GM23248 (cell line): ENCODE measurements at regions not wholly inside any gene's neighbourhood (a gene's known extent, or its start where the extent isn't known, plus 50 kb on each side); places are given as distances from the start of the nearest gene placed in this dataset.
A peak's percentile ranks its signal among the peaks of the same experiment; 100 is the strongest.
"Not testable (repeated sequence)": the region's sequence is repeated elsewhere in the genome, so short reads cannot be mapped to it uniquely, and the experiment has no call there.

Source experiments
- DNase-seq: peaks from one replicate; pipeline ENCODE4 v3.0.0-alpha.2; 2015
- H2AFZ ChIP-seq: fragments of 200-600 bp; sonication (generic); 2 replicates; pipeline ENCODE4 v1.6.1; 2016; ENCODE audit warnings: antibody characterized with exemption
- H3F3A ChIP-seq: fragments of 200-600 bp; sonication (generic); 2 replicates; pipeline ENCODE4 v1.6.1; 2016; ENCODE audit warnings: mild to moderate bottlenecking, antibody characterized with exemption, mixed run types; ENCODE audit not compliant: insufficient read depth
- H3K27ac ChIP-seq: fragments of 200-600 bp; sonication (generic); 2 replicates; pipeline ENCODE4 v1.5.1; 2016; ENCODE audit warnings: mild to moderate bottlenecking
- H3K27me3 ChIP-seq: fragments of 200-600 bp; sonication (generic); replicated peaks from 2 replicates; pipeline ENCODE4 v1.6.1; 2016; ENCODE audit warnings: mild to moderate bottlenecking; ENCODE audit not compliant: insufficient read depth
- H3K36me3 ChIP-seq: fragments of 200-600 bp; sonication (generic); 2 replicates; pipeline ENCODE4 v1.6.1; 2016; ENCODE audit warnings: low read depth, mild to moderate bottlenecking
- H3K4me1 ChIP-seq: fragments of 200-600 bp; sonication (generic); 2 replicates; pipeline ENCODE4 v1.6.1; 2016; ENCODE audit warnings: mild to moderate bottlenecking; ENCODE audit not compliant: insufficient read depth
- H3K4me2 ChIP-seq: fragments of 200-600 bp; sonication (generic); one replicate; pipeline ENCODE4 v1.6.1; 2016; ENCODE audit warnings: mild to moderate bottlenecking; ENCODE audit not compliant: unreplicated experiment
- H3K4me3 ChIP-seq: fragments of 200-600 bp; sonication (generic); 2 replicates; pipeline ENCODE4 v1.5.1; 2016; ENCODE audit warnings: mild to moderate bottlenecking
- H3K79me2 ChIP-seq: fragments of 200-600 bp; sonication (generic); 2 replicates; pipeline ENCODE4 v1.6.1; 2016; ENCODE audit warnings: mild to moderate bottlenecking; ENCODE audit not compliant: insufficient read depth
- H3K9ac ChIP-seq: fragments of 200-600 bp; sonication (generic); 2 replicates; pipeline ENCODE4 v1.6.1; 2016; ENCODE audit warnings: mild to moderate bottlenecking
- H3K9me2 ChIP-seq: fragments of 200-600 bp; sonication (generic); 2 replicates; pipeline ENCODE4 v1.6.1; 2016; ENCODE audit warnings: mixed run types, mild to moderate bottlenecking, moderate library complexity; ENCODE audit not compliant: insufficient read depth
- H3K9me3 ChIP-seq: fragments of 200-600 bp; sonication (generic); one replicate; pipeline ENCODE4 v1.6.1; 2017; ENCODE audit warnings: low read depth
- H4K20me1 ChIP-seq: fragments of 200-600 bp; sonication (generic); 2 replicates; pipeline ENCODE4 v1.6.0; 2016; ENCODE audit not compliant: insufficient read depth
- EZH2 ChIP-seq: fragments of 200-600 bp; sonication (generic); IDR thresholded peaks from 2 replicates; pipeline ENCODE4 v1.6.1; 2018; ENCODE audit warnings: antibody characterized with exemption, mild to moderate bottlenecking; ENCODE audit not compliant: insufficient read depth, poor library complexity, severe bottlenecking
- EZH2phosphoT487 ChIP-seq: fragments of 200-600 bp; sonication (generic); IDR thresholded peaks from 2 replicates; pipeline ENCODE4 v1.6.1; 2018; ENCODE audit warnings: antibody characterized with exemption, moderate library complexity, mild to moderate bottlenecking, low read depth; ENCODE audit not compliant: insufficient read depth
- WGBS, 2 experiments: methylation state at CpG; one replicate each; pipeline ENCODE4 v1.1.6; 2015 to 2017; ENCODE audit warnings: low lambda C conversion rate in 2 of 2, low coverage in 1 of 2; ENCODE audit errors: missing lambda C conversion rate in 2 of 2; 5-methylcytosine and 5-hydroxymethylcytosine counted together
- in situ Hi-C: fragments of 300-500 bp; cut with MboI; formaldehyde crosslinking; loops from 2 replicates; pipeline ENCODE4 v1.15.0; 2020

GRCh38 chr2:129404000-129404685 is 575.3 kb upstream of the RAB6C start:
- TF ChIP-seq EZH2phosphoT487 (no peak), EZH2 (no peak)
- Histone ChIP-seq H3K9me3 (no peaks in the 10 kb centered on the region), H3K27ac (no peak overlapping the region), H3K9me2 (no peaks in the 10 kb centered on the region), H3F3A (no peaks in the 10 kb centered on the region), H3K79me2 (no peaks in the 10 kb centered on the region), H3K27me3 (no peaks in the 10 kb centered on the region), H3K4me2 (no peak overlapping the region), H4K20me1 (no peaks in the 10 kb centered on the region), H3K9ac (no peak overlapping the region), H3K4me3 (no peak overlapping the region), H3K4me1 (no peaks in the 10 kb centered on the region), H3K36me3 (no peaks in the 10 kb centered on the region), H2AFZ (no peak overlapping the region)
- in situ Hi-C loops: no loop called here
- DNase-seq: peak; percentile 0
- WGBS, 2 experiments: 2 to 3% methylated on average over 2 of the region's 2 CpGs

- no peak for DNase-seq
- H3K4me2 ChIP-seq: no peak overlapping the region
- no peaks in the 10 kb centered on the region for H3K79me2 ChIP-seq
- WGBS, 2 experiments: 10 to 14% methylated on average over 1 of the region's 1 CpG
- no peaks in the 10 kb centered on the region for H3K9me3 ChIP-seq
- H3K27ac ChIP-seq: no peak overlapping the region
- H3K4me3 ChIP-seq: no peak overlapping the region
- H2AFZ ChIP-seq: no peak overlapping the region
- H3K36me3 ChIP-seq: no peaks in the 10 kb centered on the region
- H4K20me1 ChIP-seq: no peaks in the 10 kb centered on the region
- no peaks in the 10 kb centered on the region for H3F3A ChIP-seq
- H3K9ac ChIP-seq: no peak overlapping the region
- in situ Hi-C loops: no loop called here
- no peaks in the 10 kb centered on the region for H3K4me1 ChIP-seq
- no peaks in the 10 kb centered on the region for H3K27me3 ChIP-seq
- no peaks in the 10 kb centered on the region for H3K9me2 ChIP-seq
- TF ChIP-seq EZH2: no peak
- no peak for TF ChIP-seq EZH2phosphoT487
These were observed 570.9 kb upstream of the RAB6C start for GRCh38 chr2:129408570-129408969.

GRCh38 chr2:129417041-129417440 is 562.4 kb upstream of the RAB6C start:
- H3K9me3 ChIP-seq, DNase-seq, H3K9ac ChIP-seq, H3K4me1 ChIP-seq, H3F3A ChIP-seq, H3K79me2 ChIP-seq, H3K9me2 ChIP-seq, H3K4me2 ChIP-seq, H2AFZ ChIP-seq, H3K27ac ChIP-seq, in situ Hi-C loops, H3K4me3 ChIP-seq, H3K36me3 ChIP-seq, H4K20me1 ChIP-seq, H3K27me3 ChIP-seq: not testable (repeated sequence)
- 65 to 71% methylated on average over 6 of the region's 24 CpGs for WGBS, 2 experiments

GRCh38 chr2:129422028-129422427 is 557.4 kb upstream of the RAB6C start:
- in situ Hi-C loops: no loop called here

More at GRCh38 chr2:129422028-129422427, 557.4 kb upstream of the RAB6C start:
- H3K9me2 ChIP-seq: no peaks in the 10 kb centered on the region
- no peak overlapping the region for H2AFZ ChIP-seq
- no peaks in the 10 kb centered on the region for H3F3A ChIP-seq
- no peaks in the 10 kb centered on the region for H3K79me2 ChIP-seq
- no peaks in the 10 kb centered on the region for H3K36me3 ChIP-seq
- H3K9ac ChIP-seq: no peak overlapping the region
- H3K4me2 ChIP-seq: no peak overlapping the region
- H4K20me1 ChIP-seq: no peaks in the 10 kb centered on the region
- no peak for DNase-seq
- H3K27me3 ChIP-seq: no peaks in the 10 kb centered on the region
- WGBS, 2 experiments: 0 to 9% methylated on average over 1 of the region's 1 CpG
- no peak for TF ChIP-seq EZH2phosphoT487
- no peak for TF ChIP-seq EZH2
- H3K27ac ChIP-seq: no peak overlapping the region
- H3K4me1 ChIP-seq: no peaks in the 10 kb centered on the region
- H3K9me3 ChIP-seq: no peaks in the 10 kb centered on the region
- no peak overlapping the region for H3K4me3 ChIP-seq
